ENCODE measurements at regions not wholly inside any gene's neighbourhood (a gene's known extent, or its start where the extent isn't known, plus 50 kb on each side); places are given as distances from the start of the nearest gene placed in this dataset.
"Not testable (repeated sequence)": the region's sequence is repeated elsewhere in the genome, so short reads cannot be mapped to it uniquely, and the experiment has no call there.

GRCh38 chr6:150741633-150742200 lies 123.8 kb upstream of the MTHFD1L start:
- no peak for DNase-seq

- no peak for DNase-seq
These were observed 120.8 kb upstream of the MTHFD1L start for GRCh38 chr6:150744522-150745260.

- no peak for DNase-seq
These were observed 119.6 kb upstream of the MTHFD1L start for GRCh38 chr6:150745896-150746295.

- no peak for DNase-seq
These were observed 118.3 kb upstream of the MTHFD1L start for GRCh38 chr6:150747155-150747554.

- DNase-seq, result no peak
These were observed 116.3 kb upstream of the MTHFD1L start for GRCh38 chr6:150749091-150749670.

GRCh38 chr6:150751296-150751695 lies 114.2 kb upstream of the MTHFD1L start:
- DNase-seq, result no peak

- DNase-seq, result no peak
These were observed 113.1 kb upstream of the MTHFD1L start for GRCh38 chr6:150752409-150752808.

GRCh38 chr6:150753371-150754064 lies 112.0 kb upstream of the MTHFD1L start:
- DNase-seq, result peak; percentile 62

- peak; percentile 63 for DNase-seq
These were observed 110.5 kb upstream of the MTHFD1L start for GRCh38 chr6:150755042-150755441.

GRCh38 chr6:150755524-150755923 lies 110.0 kb upstream of the MTHFD1L start:
- no peak for DNase-seq

GRCh38 chr6:150756173-150756572 lies 109.3 kb upstream of the MTHFD1L start:
- DNase-seq, result no peak

GRCh38 chr6:150757807-150758206 lies 107.7 kb upstream of the MTHFD1L start:
- not testable (repeated sequence) for DNase-seq

- no peak for DNase-seq
These were observed 106.0 kb upstream of the MTHFD1L start for GRCh38 chr6:150759483-150759882.

- DNase-seq, result no peak
These were observed 103.7 kb upstream of the MTHFD1L start for GRCh38 chr6:150761771-150762170.

- no peak for DNase-seq
These were observed 101.0 kb upstream of the MTHFD1L start for GRCh38 chr6:150764334-150765066.

- peak; percentile 46 for DNase-seq
These were observed 100.3 kb upstream of the MTHFD1L start for GRCh38 chr6:150765067-150765764.

GRCh38 chr6:150766201-150766997 lies 99.1 kb upstream of the MTHFD1L start:
- no peak for DNase-seq

GRCh38 chr6:150767161-150767560 lies 98.3 kb upstream of the MTHFD1L start:
- no peak for DNase-seq

GRCh38 chr6:150767571-150768018 lies 97.9 kb upstream of the MTHFD1L start:
- DNase-seq, result no peak

- DNase-seq, result no peak
These were observed 94.9 kb upstream of the MTHFD1L start for GRCh38 chr6:150770637-150771036.

GRCh38 chr6:150773969-150774368 lies 91.5 kb upstream of the MTHFD1L start:
- DNase-seq, result no peak

Data from NCI-H1048 (cell line).